ENCODE measurements at regions not wholly inside any gene's neighbourhood (a gene's known extent, or its start where the extent isn't known, plus 50 kb on each side); places are given as distances from the start of the nearest gene placed in this dataset.

GRCh38 chr4:20623939-20624338 lies 76.3 kb upstream of the PACRGL start:
- DNase-seq (ENCODE audit: extremely low read depth, insufficient read length), result no peak
- H3K36me3 ChIP-seq (ENCODE audit: control insufficient read depth, insufficient read depth, low read length), result no peaks in the 10 kb centered on the region
- no peaks in the 10 kb centered on the region for H3K27me3 ChIP-seq (replicated peaks; ENCODE audit: control insufficient read depth, insufficient read depth, low read length)
- no peak overlapping the region for H3K4me3 ChIP-seq (replicated peaks; ENCODE audit: low read depth, low read length)
- no peak for TF ChIP-seq CTCF (IDR thresholded peaks at IDR 0.05; ENCODE audit: insufficient read depth, low read length, poor library complexity, severe bottlenecking)

GRCh38 chr4:20624793-20625374 lies 75.4 kb upstream of the PACRGL start:
- no peak for TF ChIP-seq CTCF (IDR thresholded peaks at IDR 0.05; ENCODE audit: insufficient read depth, low read length, poor library complexity, severe bottlenecking)
- Histone ChIP-seq H3K36me3 (ENCODE audit: control insufficient read depth, insufficient read depth, low read length) (no peaks in the 10 kb centered on the region), H3K27me3 (replicated peaks; ENCODE audit: control insufficient read depth, insufficient read depth, low read length) (no peaks in the 10 kb centered on the region), H3K4me3 (replicated peaks; ENCODE audit: low read depth, low read length) (no peak overlapping the region)
- DNase-seq (ENCODE audit: extremely low read depth, insufficient read length), result no peak

GRCh38 chr4:20625426-20625825 lies 74.8 kb upstream of the PACRGL start:
- Histone ChIP-seq H3K4me3 (replicated peaks; ENCODE audit: low read depth, low read length) (no peak overlapping the region), H3K27me3 (replicated peaks; ENCODE audit: control insufficient read depth, insufficient read depth, low read length) (no peaks in the 10 kb centered on the region), H3K36me3 (ENCODE audit: control insufficient read depth, insufficient read depth, low read length) (no peaks in the 10 kb centered on the region)
- TF ChIP-seq CTCF (IDR thresholded peaks at IDR 0.05; ENCODE audit: insufficient read depth, low read length, poor library complexity, severe bottlenecking), result no peak
- DNase-seq (ENCODE audit: extremely low read depth, insufficient read length), result no peak

GRCh38 chr4:20626326-20627005 lies 73.8 kb upstream of the PACRGL start:
- H3K4me3 ChIP-seq (replicated peaks; ENCODE audit: low read depth, low read length), result no peak overlapping the region
- TF ChIP-seq CTCF (IDR thresholded peaks at IDR 0.05; ENCODE audit: insufficient read depth, low read length, poor library complexity, severe bottlenecking), result no peak
- DNase-seq (ENCODE audit: extremely low read depth, insufficient read length), result no peak
- H3K27me3 ChIP-seq (replicated peaks; ENCODE audit: control insufficient read depth, insufficient read depth, low read length), result no peaks in the 10 kb centered on the region
- H3K36me3 ChIP-seq (ENCODE audit: control insufficient read depth, insufficient read depth, low read length), result no peaks in the 10 kb centered on the region

GRCh38 chr4:20627866-20628265 lies 72.4 kb upstream of the PACRGL start:
- Histone ChIP-seq H3K27me3 (replicated peaks; ENCODE audit: control insufficient read depth, insufficient read depth, low read length) (no peaks in the 10 kb centered on the region), H3K4me3 (replicated peaks; ENCODE audit: low read depth, low read length) (no peak overlapping the region), H3K36me3 (ENCODE audit: control insufficient read depth, insufficient read depth, low read length) (no peaks in the 10 kb centered on the region)
- TF ChIP-seq CTCF (IDR thresholded peaks at IDR 0.05; ENCODE audit: insufficient read depth, low read length, poor library complexity, severe bottlenecking), result no peak
- no peak for DNase-seq (ENCODE audit: extremely low read depth, insufficient read length)

Measured in GM06990 (cell line).